Fibroblast of lung (primary cell): ENCODE measurements at regions not wholly inside any gene's neighbourhood (a gene's known extent, or its start where the extent isn't known, plus 50 kb on each side); places are given as distances from the start of the nearest gene placed in this dataset.

Source experiments
- DNase-seq, 2 donors: peaks; one replicate each; pipeline versions ENCODE4 v3.0.0 to v3.0.0-alpha.2; 2010; ENCODE audit warnings: low read depth in 2 of 2
- H2AFZ ChIP-seq: 2 replicates; pipeline ENCODE4 v1.5.1; 2012; ENCODE audit warnings: low read length, control low read depth, inconsistent platforms
- H3K27ac ChIP-seq: 2 replicates; pipeline ENCODE4 v1.5.1; 2011; ENCODE audit warnings: low read length, control low read depth; ENCODE audit not compliant: insufficient read depth
- H3K27me3 ChIP-seq: 2 replicates; pipeline ENCODE4 v1.5.1; 2011; ENCODE audit warnings: mild to moderate bottlenecking, low read length; ENCODE audit not compliant: control insufficient read depth, insufficient read depth
- H3K36me3 ChIP-seq: 2 replicates; pipeline ENCODE4 v1.5.1; 2011; ENCODE audit warnings: low read length; ENCODE audit not compliant: control insufficient read depth, insufficient read depth
- H3K4me1 ChIP-seq: 2 replicates; pipeline ENCODE4 v1.5.1; 2011; ENCODE audit warnings: low read length; ENCODE audit not compliant: control insufficient read depth, insufficient read depth; ENCODE audit errors: extremely low read depth
- H3K4me2 ChIP-seq: 2 replicates; pipeline ENCODE4 v1.5.1; 2011; ENCODE audit warnings: low read length, control low read depth; ENCODE audit not compliant: insufficient read depth; ENCODE audit errors: extremely low read depth
- H3K4me3 ChIP-seq, 4 experiments: fragments of 200-600 bp in 1 of 4; sonication (generic) in 1 of 4; replicated peaks in 1 of 4; 2 replicates each; pipeline ENCODE4 v1.5.1; 2011 to 2016; ENCODE audit warnings: low read length in 4 of 4, low read depth in 3 of 4, mild to moderate bottlenecking in 3 of 4, control low read depth in 2 of 4, inconsistent platforms in 1 of 4, mixed read lengths in 1 of 4; ENCODE audit not compliant: insufficient read depth in 1 of 4; ENCODE audit errors: control extremely low read depth in 1 of 4
- H3K79me2 ChIP-seq: 2 replicates; pipeline ENCODE4 v1.5.1; 2012; ENCODE audit warnings: mild to moderate bottlenecking, low read length, inconsistent platforms; ENCODE audit not compliant: control insufficient read depth, insufficient read depth
- H3K9ac ChIP-seq: 2 replicates; pipeline ENCODE4 v1.5.1; 2011; ENCODE audit warnings: mild to moderate bottlenecking, low read length, control low read depth; ENCODE audit not compliant: insufficient read depth
- H3K9me3 ChIP-seq: 2 replicates; pipeline ENCODE4 v1.5.1; 2012; ENCODE audit warnings: low read depth, low read length; ENCODE audit not compliant: control insufficient read depth, insufficient read depth
- H4K20me1 ChIP-seq: 2 replicates; pipeline ENCODE4 v1.5.1; 2011; ENCODE audit warnings: low read length; ENCODE audit not compliant: control insufficient read depth, insufficient read depth; ENCODE audit errors: extremely low read depth
- CTCF ChIP-seq, 2 donors: IDR thresholded peaks in 1 of 2; conservative IDR thresholded peaks in 1 of 2; 1 replicate in 1 of 2; 2 replicates in 1 of 2; pipeline ENCODE4 v1.5.1; 2011 to 2012; ENCODE audit warnings: low read length in 2 of 2, control low read depth in 1 of 2, inconsistent platforms in 1 of 2, low read depth in 1 of 2, mild to moderate bottlenecking in 1 of 2
- EZH2 ChIP-seq: IDR thresholded peaks from 2 replicates; pipeline ENCODE4 v1.5.1; 2012; ENCODE audit warnings: low read length, control low read depth, mild to moderate bottlenecking; ENCODE audit errors: missing control alignments

- H3K4me2 ChIP-seq, result no peak overlapping the region
- TF ChIP-seq CTCF (conservative IDR thresholded peaks at IDR 0.05 in 1 of 2, IDR thresholded peaks at IDR 0.05 in 1 of 2; ENCODE audit: low read depth in 1 of 2, low read length in 2 of 2), result no peak
- no peak for TF ChIP-seq EZH2
- no peaks in the 10 kb centered on the region for H3K9me3 ChIP-seq
- H3K4me3 ChIP-seq, result no peak overlapping the region
- H3K36me3 ChIP-seq, result no peaks in the 10 kb centered on the region
- H3K27me3 ChIP-seq, result no peaks in the 10 kb centered on the region
- no peak for DNase-seq
- no peaks in the 10 kb centered on the region for H3K4me1 ChIP-seq
- no peak overlapping the region for H3K9ac ChIP-seq
- H4K20me1 ChIP-seq, result no peaks in the 10 kb centered on the region
- H3K79me2 ChIP-seq, result no peaks in the 10 kb centered on the region
- no peak overlapping the region for H3K27ac ChIP-seq
- H2AFZ ChIP-seq, result no peak overlapping the region
These were observed 732.5 kb upstream of the POM121L12 start for GRCh38 chr7:52302765-52303520.

GRCh38 chr7:52297128-52297527, 738.3 kb upstream of the POM121L12 start:
- H3K4me3 ChIP-seq, result no peak overlapping the region
- H3K27me3 ChIP-seq, result no peaks in the 10 kb centered on the region
- no peak overlapping the region for H3K27ac ChIP-seq
- no peaks in the 10 kb centered on the region for H3K9me3 ChIP-seq
- no peaks in the 10 kb centered on the region for H3K79me2 ChIP-seq
- no peak overlapping the region for H3K9ac ChIP-seq
- no peak for DNase-seq
- TF ChIP-seq CTCF (conservative IDR thresholded peaks at IDR 0.05 in 1 of 2, IDR thresholded peaks at IDR 0.05 in 1 of 2; ENCODE audit: low read depth in 1 of 2, low read length in 2 of 2), result no peak
- no peak for TF ChIP-seq EZH2
- H3K4me1 ChIP-seq, result no peaks in the 10 kb centered on the region
- no peak overlapping the region for H2AFZ ChIP-seq
- H4K20me1 ChIP-seq, result no peaks in the 10 kb centered on the region
- H3K36me3 ChIP-seq, result no peaks in the 10 kb centered on the region
- no peak overlapping the region for H3K4me2 ChIP-seq

DNA sequence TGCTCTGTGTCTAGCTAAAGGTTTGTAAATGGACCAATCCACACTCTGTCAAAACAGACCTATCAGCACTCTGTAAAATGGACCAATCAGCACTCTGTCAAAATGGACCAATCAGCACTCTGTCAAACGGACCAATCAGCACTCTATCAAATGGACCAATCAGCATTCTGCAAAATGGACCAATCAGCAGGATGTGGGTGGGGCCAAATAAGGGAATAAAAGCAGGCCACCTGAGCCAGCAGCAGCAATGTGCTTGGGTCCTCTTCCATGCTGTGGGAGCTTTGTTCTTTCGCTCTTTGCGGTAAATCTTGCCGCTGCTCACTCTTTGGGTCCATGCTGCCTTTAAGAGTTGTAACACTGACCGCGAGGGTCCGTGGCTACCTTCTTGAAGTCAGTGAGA, 740.5 kb upstream of the POM121L12 start:
- no peak overlapping the region for H3K4me3 ChIP-seq
- no peaks in the 10 kb centered on the region for H3K27me3 ChIP-seq
- H3K4me1 ChIP-seq, result no peaks in the 10 kb centered on the region
- no peaks in the 10 kb centered on the region for H3K9me3 ChIP-seq
- H3K79me2 ChIP-seq, result no peaks in the 10 kb centered on the region
- no peak for DNase-seq
- no peak overlapping the region for H2AFZ ChIP-seq
- H3K9ac ChIP-seq, result no peak overlapping the region
- H3K27ac ChIP-seq, result no peak overlapping the region
- no peaks in the 10 kb centered on the region for H4K20me1 ChIP-seq
- H3K36me3 ChIP-seq, result no peaks in the 10 kb centered on the region
- no peak overlapping the region for H3K4me2 ChIP-seq
- no peak for TF ChIP-seq CTCF (conservative IDR thresholded peaks at IDR 0.05 in 1 of 2, IDR thresholded peaks at IDR 0.05 in 1 of 2; ENCODE audit: low read depth in 1 of 2, low read length in 2 of 2)
- TF ChIP-seq EZH2, result no peak
